NCI-H128 (cell line): ENCODE measurements at regions not wholly inside any gene's neighbourhood (a gene's known extent, or its start where the extent isn't known, plus 50 kb on each side); places are given as distances from the start of the nearest gene placed in this dataset.
"Not testable (repeated sequence)": the region's sequence is repeated elsewhere in the genome, so short reads cannot be mapped to it uniquely, and the experiment has no call there.

Experiments
- DNase-seq: peaks from one replicate; lab custom pipeline; 2025; ENCODE audit not compliant: unreplicated experiment; lab: John Stamatoyannopoulos, UW

- no peak for DNase-seq
Measured at GRCh38 chr6:5840734-5841390, 165.9 kb downstream of the NRN1 start.

- no peak for DNase-seq
Measured at GRCh38 chr6:5838656-5839396, 167.9 kb downstream of the NRN1 start.

- DNase-seq = no peak
Measured at GRCh38 chr6:5837323-5837722, 169.4 kb downstream of the NRN1 start.

- DNase-seq = not testable (repeated sequence)
Measured at GRCh38 chr6:5836597-5836996, 170.1 kb downstream of the NRN1 start.

GRCh38 chr6:5833120-5833519 is 173.6 kb downstream of the NRN1 start:
- DNase-seq = no peak

- DNase-seq = no peak
Measured at GRCh38 chr6:5832668-5833067, 174.1 kb downstream of the NRN1 start.

- DNase-seq = not testable (repeated sequence)
Measured at GRCh38 chr6:5831219-5831862, 175.4 kb downstream of the NRN1 start.

GRCh38 chr6:5828296-5828695 is 178.4 kb downstream of the NRN1 start:
- no peak for DNase-seq

- DNase-seq = no peak
Measured at GRCh38 chr6:5827056-5827904, 179.4 kb downstream of the NRN1 start.

GRCh38 chr6:5824382-5824983 is 182.2 kb downstream of the NRN1 start:
- DNase-seq = not testable (repeated sequence)
